Stimulated activated CD8-positive, alpha-beta memory T cell treated with anti-CD3 and anti-CD28 coated beads, Interleukin-12 subunit alpha, Interleukin-12 subunit beta, amount 100 ng/mL, for 24 hours (primary cell): ENCODE measurements at regions not wholly inside any gene's neighbourhood (a gene's known extent, or its start where the extent isn't known, plus 50 kb on each side); places are given as distances from the start of the nearest gene placed in this dataset.

Experiments
- DNase-seq: peaks from one replicate; pipeline ENCODE4 v3.0.0-alpha.2; 2020; ENCODE audit errors: extremely low read depth

- no peak for DNase-seq
These were observed 100.8 kb upstream of the ASAP2 start for GRCh38 chr2:9105601-9106337.

GRCh38 chr2:9103663-9104277, 100.3 kb upstream of the MBOAT2 start:
- DNase-seq: no peak

GRCh38 chr2:9102861-9103662, 99.6 kb upstream of the MBOAT2 start:
- no peak for DNase-seq

DNA sequence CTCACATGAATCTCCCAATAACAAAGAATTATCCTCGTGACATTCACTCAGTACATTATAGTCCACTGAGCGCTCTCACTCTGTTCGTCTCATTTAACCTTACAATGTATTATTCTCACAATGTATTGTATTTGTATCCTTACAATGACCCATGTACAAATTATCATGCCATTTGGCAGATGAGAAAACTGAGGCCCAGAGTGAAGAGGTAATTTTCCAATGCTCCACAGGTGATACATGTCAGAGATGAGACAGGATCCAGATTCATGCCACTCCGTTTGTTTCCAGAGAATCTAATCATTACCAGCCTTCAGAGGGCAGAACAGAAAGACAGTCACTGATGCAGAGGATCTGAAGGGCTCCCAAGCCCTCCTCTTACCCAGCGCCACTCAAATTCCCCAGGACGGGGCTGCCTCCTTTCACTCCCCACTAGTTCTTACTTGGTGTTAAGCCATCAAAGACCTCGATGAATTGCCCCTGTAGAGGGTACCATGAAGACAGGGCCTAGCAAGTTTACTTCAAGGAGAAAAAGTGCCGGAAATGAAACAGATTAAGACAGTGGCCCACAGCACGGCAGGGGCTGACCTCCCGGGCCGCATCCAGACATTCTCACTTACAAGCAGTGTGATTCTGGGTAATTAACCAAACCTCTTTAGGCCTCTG, 98.4 kb upstream of the MBOAT2 start:
- DNase-seq: no peak

GRCh38 chr2:9100080-9100876, 96.8 kb upstream of the MBOAT2 start:
- DNase-seq: no peak

DNA sequence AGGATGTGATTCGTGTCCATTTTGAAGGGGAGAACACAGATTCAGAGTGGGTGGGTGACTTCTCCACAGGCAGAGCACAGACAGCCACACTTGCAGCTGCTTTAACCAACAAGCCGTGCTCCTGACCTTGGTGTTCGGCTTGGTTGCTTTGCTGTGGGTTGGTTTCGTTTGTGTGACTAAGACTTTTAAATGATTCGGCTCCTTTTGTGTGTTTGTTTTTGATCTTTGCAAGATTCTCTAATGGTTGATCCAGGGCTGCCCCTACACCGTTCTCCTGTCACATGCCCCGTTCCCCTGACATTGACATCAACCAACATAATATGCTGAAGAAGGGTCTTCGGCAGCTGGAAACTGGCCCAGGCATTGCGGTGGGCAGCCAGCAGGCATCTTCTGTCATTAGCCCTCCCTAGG, 95.9 kb upstream of the MBOAT2 start:
- no peak for DNase-seq

- DNase-seq: no peak
These were observed 94.4 kb upstream of the MBOAT2 start for GRCh38 chr2:9097892-9098291.

- no peak for DNase-seq
These were observed 93.8 kb upstream of the MBOAT2 start for GRCh38 chr2:9097239-9097638.

GRCh38 chr2:9096761-9097160, 93.3 kb upstream of the MBOAT2 start:
- no peak for DNase-seq

- no peak for DNase-seq
These were observed 92.2 kb upstream of the MBOAT2 start for GRCh38 chr2:9095690-9096089.

- no peak for DNase-seq
These were observed 91.7 kb upstream of the MBOAT2 start for GRCh38 chr2:9095226-9095625.

GRCh38 chr2:9094117-9094516, 90.6 kb upstream of the MBOAT2 start:
- DNase-seq: no peak

DNA sequence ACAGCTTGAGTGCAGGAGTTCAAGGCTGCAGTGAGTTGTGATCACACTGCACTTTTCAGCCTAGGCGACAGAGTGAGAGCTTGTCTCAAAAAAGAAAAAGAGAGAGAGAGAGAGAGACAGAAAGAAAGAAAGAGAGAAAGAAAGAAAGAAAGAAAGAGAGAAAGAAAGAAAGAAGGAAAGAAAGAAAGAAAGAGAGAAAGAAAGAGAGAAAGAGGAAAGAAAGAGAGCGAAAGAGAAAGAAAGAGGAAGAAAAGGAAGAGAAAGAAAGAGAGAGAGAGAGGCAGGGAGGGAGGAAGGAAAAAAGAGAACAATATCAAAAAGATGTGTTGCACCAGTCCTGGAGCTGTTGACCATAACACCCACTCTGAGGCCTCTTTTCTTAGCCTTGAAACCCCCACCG, 89.8 kb upstream of the MBOAT2 start:
- DNase-seq: no peak

DNA sequence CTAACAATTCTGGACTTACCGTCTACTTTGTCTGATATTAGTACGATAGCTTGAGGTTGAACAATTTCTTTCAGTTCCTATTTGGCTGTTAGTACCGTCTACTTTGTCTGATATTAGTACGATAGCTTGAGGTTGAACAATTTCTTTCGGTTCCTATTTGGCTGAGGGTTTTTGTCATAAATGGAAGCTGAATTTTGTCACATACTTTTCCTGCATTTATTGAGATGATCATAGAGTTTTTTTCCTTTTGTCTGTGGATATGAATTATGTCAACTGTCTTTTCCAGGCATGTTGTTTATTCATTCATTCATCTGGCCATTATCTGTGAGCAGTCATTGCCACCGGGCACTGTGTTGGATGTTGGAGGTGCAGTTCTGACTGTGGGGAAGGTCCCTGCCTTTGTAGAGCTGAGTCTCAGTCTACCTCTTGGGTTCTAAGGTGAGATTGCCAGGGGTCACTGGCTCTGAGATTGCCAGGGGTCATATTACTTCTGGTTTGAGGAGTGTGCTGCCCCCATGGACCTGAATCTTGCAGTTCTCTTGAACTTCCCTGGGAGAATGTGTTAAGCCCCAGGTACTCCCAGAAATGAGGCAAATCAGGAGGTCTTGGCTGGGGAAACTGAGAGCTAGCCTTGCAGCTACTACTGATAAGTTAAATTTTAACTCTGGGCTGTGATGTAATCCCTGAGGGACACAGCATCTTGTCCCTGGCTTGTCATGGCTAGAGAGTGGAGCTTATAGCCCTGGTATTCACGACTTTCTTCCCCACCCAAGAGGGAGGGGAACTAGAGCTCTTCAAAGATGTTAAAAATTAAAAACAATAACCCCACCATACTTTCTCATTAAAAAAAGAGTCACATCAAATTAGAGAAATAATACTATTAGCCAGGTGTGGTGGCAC, 89.1 kb upstream of the MBOAT2 start:
- no peak for DNase-seq

DNA sequence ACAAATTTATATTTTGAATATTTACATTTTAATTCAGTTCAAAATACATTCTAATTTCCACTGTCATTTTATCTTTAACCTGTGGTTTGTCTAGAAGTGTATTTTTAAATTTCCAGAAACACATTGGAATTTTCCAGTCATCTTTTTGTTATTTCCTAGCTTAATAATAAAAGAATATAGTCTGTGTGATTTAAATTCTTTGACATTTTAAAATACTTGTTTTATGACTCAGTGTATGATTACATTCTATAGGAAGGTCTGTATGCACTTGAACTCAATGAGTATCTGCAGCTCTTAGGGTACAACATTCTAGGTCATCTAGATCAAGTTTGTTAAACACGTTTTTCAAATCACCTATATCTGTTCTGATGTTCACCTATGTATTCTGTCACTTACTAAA, 88.3 kb upstream of the MBOAT2 start:
- DNase-seq: no peak

DNA sequence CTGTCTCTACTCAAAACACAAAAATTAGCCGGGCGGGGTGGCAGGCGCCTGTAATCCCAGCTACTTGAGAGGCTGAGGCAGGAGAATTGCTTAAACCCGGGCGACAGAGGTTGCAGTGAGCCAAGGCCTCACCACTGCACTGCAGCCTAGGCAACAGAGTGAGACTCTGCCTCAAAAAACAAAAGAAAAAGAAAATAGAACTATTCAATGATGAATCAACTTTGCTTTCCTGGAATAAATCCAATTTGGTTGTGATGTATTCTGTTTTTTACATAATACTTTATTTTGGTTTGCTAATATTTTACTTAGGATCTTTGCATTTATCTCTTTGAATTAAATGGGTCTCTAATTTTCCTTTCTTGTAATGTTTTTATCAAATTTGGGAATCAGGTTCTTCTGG, 86.3 kb upstream of the MBOAT2 start:
- no peak for DNase-seq

GRCh38 chr2:9087121-9087681, 83.7 kb upstream of the MBOAT2 start:
- no peak for DNase-seq

GRCh38 chr2:9086465-9086864, 83.0 kb upstream of the MBOAT2 start:
- DNase-seq: no peak

- no peak for DNase-seq
These were observed 81.9 kb upstream of the MBOAT2 start for GRCh38 chr2:9085353-9085752.

GRCh38 chr2:9083287-9083686, 79.8 kb upstream of the MBOAT2 start:
- DNase-seq: no peak
